ENCODE measurements at regions not wholly inside any gene's neighbourhood (a gene's known extent, or its start where the extent isn't known, plus 50 kb on each side); places are given as distances from the start of the nearest gene placed in this dataset.

DNA sequence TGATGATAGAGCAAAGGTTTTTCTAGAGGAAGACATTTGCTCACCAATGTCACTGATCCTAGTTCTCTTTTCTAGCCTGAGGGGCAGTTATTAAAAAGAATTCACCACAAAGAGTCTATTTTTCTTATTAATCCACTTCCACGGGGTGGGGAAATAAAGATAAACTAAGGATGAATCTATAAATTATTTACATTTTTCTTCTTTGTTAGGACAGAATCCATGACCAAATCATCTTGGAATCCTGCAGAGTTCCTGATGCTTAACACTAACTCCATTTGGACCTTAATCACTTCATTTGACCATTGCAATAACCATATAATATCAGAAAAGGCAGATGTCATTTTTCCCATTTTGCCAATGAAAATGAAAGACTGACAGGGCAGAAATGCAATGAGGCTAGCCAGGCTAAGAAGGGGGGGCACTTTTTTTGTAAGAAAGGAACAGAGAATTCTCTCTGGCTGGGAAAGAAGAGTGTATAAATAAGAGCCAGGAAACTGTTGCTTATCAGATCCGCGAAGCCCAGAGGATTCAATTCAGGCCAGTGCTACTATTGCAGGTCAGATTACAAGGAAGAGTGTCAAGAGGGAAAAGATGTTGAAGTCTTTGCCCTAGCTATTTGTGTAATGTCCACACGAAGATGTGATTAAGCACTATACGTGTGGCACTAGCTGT, 433.2 kb downstream of the TNS3 start:
- no peak overlapping the region for H3K4me3 ChIP-seq (ENCODE audit: low read depth, low read length)
- POLR2A ChIA-PET = no interaction called here
- DNase-seq (ENCODE audit: low read depth, low spot score) = no peak
- TF ChIP-seq CTCF (IDR thresholded peaks at IDR 0.05; ENCODE audit: insufficient read depth, low read length, missing control alignments) = no peak
- CTCF ChIA-PET = no interaction called here

DNA sequence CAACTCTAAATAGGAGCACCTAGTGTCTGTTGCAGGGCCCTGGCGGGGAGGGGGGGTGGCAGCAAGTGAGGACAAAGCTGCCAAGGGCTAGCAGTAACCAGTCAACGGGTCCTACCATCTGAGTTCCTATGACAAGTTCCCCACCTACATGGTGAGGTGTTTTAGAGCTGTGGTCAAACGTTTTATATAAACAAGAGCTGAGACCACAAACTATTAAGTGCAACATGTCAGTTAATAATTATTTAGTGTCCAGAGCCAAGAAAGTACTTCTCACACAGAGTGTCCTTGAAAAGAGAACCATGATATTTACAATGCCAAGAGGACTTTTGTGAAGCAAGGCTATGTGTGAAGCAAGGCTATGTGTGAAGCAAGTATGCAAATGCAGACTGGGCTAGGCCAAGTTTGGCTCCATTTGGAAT, 434.7 kb downstream of the TNS3 start:
- DNase-seq (ENCODE audit: low read depth, low spot score) = no peak
- CTCF ChIA-PET = no interaction called here
- H3K4me3 ChIP-seq (ENCODE audit: low read depth, low read length) = no peak overlapping the region
- no peak for TF ChIP-seq CTCF (IDR thresholded peaks at IDR 0.05; ENCODE audit: insufficient read depth, low read length, missing control alignments)
- POLR2A ChIA-PET = no interaction called here

DNA sequence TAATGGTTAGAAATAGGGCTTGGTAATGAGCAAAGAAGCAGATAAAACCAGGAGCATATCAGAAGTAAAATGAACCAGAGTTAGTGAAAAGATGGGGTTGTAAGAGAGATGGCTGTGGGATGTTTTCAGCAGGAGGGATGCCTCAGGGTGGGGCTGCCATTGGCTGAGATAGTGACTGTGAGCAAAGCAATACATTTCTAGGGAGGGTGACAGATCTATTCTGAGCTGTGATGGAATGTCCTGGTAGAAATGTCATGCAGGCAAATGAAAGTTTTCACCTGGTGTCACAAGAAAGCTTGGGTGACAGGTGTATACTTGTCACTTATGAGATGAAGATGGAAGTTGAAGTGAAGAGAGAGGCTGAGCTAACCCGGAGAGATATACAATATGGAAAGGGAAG, 435.9 kb downstream of the TNS3 start:
- ChIA-PET POLR2A (no interaction called here), CTCF (interaction anchor here (1.1 kb wide), 1 partner anchor 45 kb away, joined by 3 read pairs; no protein-coding TSS in a partner anchor)
- DNase-seq (ENCODE audit: low read depth, low spot score) = no peak
- no peak overlapping the region for H3K4me3 ChIP-seq (ENCODE audit: low read depth, low read length)
- TF ChIP-seq CTCF (IDR thresholded peaks at IDR 0.05; ENCODE audit: insufficient read depth, low read length, missing control alignments) = no peak

DNA sequence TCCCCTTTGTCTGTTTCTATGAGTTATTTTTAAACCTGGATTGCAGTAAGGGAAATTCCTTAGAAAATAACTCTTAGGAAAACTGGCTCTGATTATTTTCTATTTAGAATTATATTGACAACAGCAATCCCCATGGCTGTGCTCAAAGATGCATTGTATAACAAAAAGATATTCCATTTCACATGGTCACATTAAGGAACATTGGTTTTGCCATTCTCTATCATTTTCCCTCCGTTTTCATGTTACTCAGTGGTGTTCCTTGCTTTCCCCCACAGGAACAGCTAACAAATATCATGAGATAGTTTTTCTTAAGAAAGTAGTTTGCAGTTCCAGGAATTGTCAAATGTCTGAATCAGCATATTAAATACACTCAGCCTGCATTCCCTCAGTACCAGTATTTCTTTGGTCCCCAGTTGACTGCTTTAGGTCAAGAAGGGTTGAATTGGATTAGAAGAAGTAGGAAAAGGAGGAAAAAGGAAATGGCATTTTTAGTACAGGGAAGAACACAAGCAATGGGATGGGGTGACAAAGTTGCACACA, 436.7 kb downstream of the TNS3 start:
- H3K4me3 ChIP-seq (ENCODE audit: low read depth, low read length) = no peak overlapping the region
- DNase-seq (ENCODE audit: low read depth, low spot score) = no peak
- CTCF ChIA-PET = no interaction called here
- POLR2A ChIA-PET = no interaction called here
- TF ChIP-seq CTCF (IDR thresholded peaks at IDR 0.05; ENCODE audit: insufficient read depth, low read length, missing control alignments) = no peak

- ChIA-PET POLR2A (interaction anchor here (1.2 kb wide), 1 partner anchor 10 kb away, joined by 4 read pairs; no protein-coding TSS in a partner anchor), CTCF (no interaction called here)
- DNase-seq (ENCODE audit: low read depth, low spot score) = peak; percentile 42
- TF ChIP-seq CTCF (IDR thresholded peaks at IDR 0.05; ENCODE audit: insufficient read depth, low read length, missing control alignments) = no peak
- H3K4me3 ChIP-seq (ENCODE audit: low read depth, low read length) = no peak overlapping the region
Measured at GRCh38 chr7:47143339-47143738, 438.6 kb downstream of the TNS3 start.

DNA sequence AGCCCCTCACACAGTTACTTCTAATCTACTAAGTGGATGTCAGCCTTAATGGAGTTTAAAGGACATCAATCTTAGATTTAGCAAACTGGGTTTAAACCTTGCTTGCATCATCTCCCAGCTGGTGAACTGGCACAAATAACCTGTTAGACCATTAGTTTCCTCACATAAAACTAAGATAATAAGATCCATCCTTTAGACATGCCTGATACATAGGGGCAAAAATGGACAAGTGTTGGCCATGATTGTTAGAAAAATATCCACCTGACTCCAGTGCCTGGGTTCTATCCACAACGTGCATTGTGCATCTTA, 439.1 kb downstream of the TNS3 start:
- no peak for TF ChIP-seq CTCF (IDR thresholded peaks at IDR 0.05; ENCODE audit: insufficient read depth, low read length, missing control alignments)
- no peak for DNase-seq (ENCODE audit: low read depth, low spot score)
- ChIA-PET POLR2A (no interaction called here), CTCF (no interaction called here)
- no peak overlapping the region for H3K4me3 ChIP-seq (ENCODE audit: low read depth, low read length)

All from AG04449 (cell line).